ENCODE measurements at regions not wholly inside any gene's neighbourhood (a gene's known extent, or its start where the extent isn't known, plus 50 kb on each side); places are given as distances from the start of the nearest gene placed in this dataset.
"Not testable (repeated sequence)": the region's sequence is repeated elsewhere in the genome, so short reads cannot be mapped to it uniquely, and the experiment has no call there.

- no peaks in the 10 kb centered on the region for H3K9me3 ChIP-seq
Measured at GRCh38 chr4:135917011-135917410, 1615.3 kb downstream of the PCDH18 start.

GRCh38 chr4:135900956-135901355 is 1631.3 kb downstream of the PCDH18 start:
- Histone ChIP-seq H3K27me3 (ENCODE audit: low read depth) (no peaks in the 10 kb centered on the region), H3K4me3 (no peak overlapping the region), H3K9me3 (no peaks in the 10 kb centered on the region), H3K36me3 (replicated peaks) (no peaks in the 10 kb centered on the region), H3K4me1 (no peaks in the 10 kb centered on the region)
- DNase-seq (ENCODE audit: low spot score in 2 of 2), result no peak
- in situ Hi-C loops (cut with MboI; ENCODE audit: low sequenced_read_pairs), result no loop called here

More at GRCh38 chr4:135917011-135917410, 1615.3 kb downstream of the PCDH18 start:
- Histone ChIP-seq H3K4me1 (peaks cover 4% of the 10 kb centered on the region), H3K36me3 (replicated peaks) (no peaks in the 10 kb centered on the region), H3K4me3 (no peak overlapping the region), H3K27me3 (ENCODE audit: low read depth) (no peaks in the 10 kb centered on the region)
- in situ Hi-C loops (cut with MboI; ENCODE audit: low sequenced_read_pairs), result no loop called here
- DNase-seq (ENCODE audit: low spot score in 2 of 2), result no peak

- H3K27me3 ChIP-seq (ENCODE audit: low read depth); in situ Hi-C loops (cut with MboI; ENCODE audit: low sequenced_read_pairs): not testable (repeated sequence)
- DNase-seq (ENCODE audit: low spot score in 2 of 2), result peak in 1 of 2 experiments; percentile 56
Measured at GRCh38 chr4:135864304-135864703, 1662.7 kb upstream of the PABPC4L start.

GRCh38 chr4:135840781-135841180 is 1639.2 kb upstream of the PABPC4L start:
- H3K4me1 ChIP-seq, result no peaks in the 10 kb centered on the region
- in situ Hi-C loops (cut with MboI; ENCODE audit: low sequenced_read_pairs), result no loop called here
- no peaks in the 10 kb centered on the region for H3K9me3 ChIP-seq
- H3K36me3 ChIP-seq (replicated peaks), result no peaks in the 10 kb centered on the region
- no peak for DNase-seq (ENCODE audit: low spot score in 2 of 2)
- no peak overlapping the region for H3K4me3 ChIP-seq
- no peaks in the 10 kb centered on the region for H3K27me3 ChIP-seq (ENCODE audit: low read depth)

More at GRCh38 chr4:135864304-135864703, 1662.7 kb upstream of the PABPC4L start:
- H3K4me1 ChIP-seq; H3K9me3 ChIP-seq; H3K4me3 ChIP-seq; H3K36me3 ChIP-seq (replicated peaks): not testable (repeated sequence)

GRCh38 chr4:135839712-135840111 is 1638.1 kb upstream of the PABPC4L start:
- Histone ChIP-seq H3K4me3 (no peak overlapping the region), H3K4me1 (no peaks in the 10 kb centered on the region), H3K9me3 (no peaks in the 10 kb centered on the region), H3K27me3 (ENCODE audit: low read depth) (no peaks in the 10 kb centered on the region), H3K36me3 (replicated peaks) (no peaks in the 10 kb centered on the region)
- in situ Hi-C loops (cut with MboI; ENCODE audit: low sequenced_read_pairs), result no loop called here
- DNase-seq (ENCODE audit: low spot score in 2 of 2), result no peak

GRCh38 chr4:135838889-135839288 is 1637.3 kb upstream of the PABPC4L start:
- H3K4me1 ChIP-seq, result no peaks in the 10 kb centered on the region
- H3K4me3 ChIP-seq, result no peak overlapping the region
- no peaks in the 10 kb centered on the region for H3K36me3 ChIP-seq (replicated peaks)
- in situ Hi-C loops (cut with MboI; ENCODE audit: low sequenced_read_pairs), result no loop called here
- no peaks in the 10 kb centered on the region for H3K27me3 ChIP-seq (ENCODE audit: low read depth)
- no peaks in the 10 kb centered on the region for H3K9me3 ChIP-seq
- DNase-seq (ENCODE audit: low spot score in 2 of 2), result no peak

GRCh38 chr4:135834471-135834870 is 1632.9 kb upstream of the PABPC4L start:
- Histone ChIP-seq H3K4me3 (no peak overlapping the region), H3K9me3 (no peaks in the 10 kb centered on the region), H3K36me3 (replicated peaks) (no peaks in the 10 kb centered on the region), H3K4me1 (no peaks in the 10 kb centered on the region), H3K27me3 (ENCODE audit: low read depth) (no peaks in the 10 kb centered on the region)
- in situ Hi-C loops (cut with MboI; ENCODE audit: low sequenced_read_pairs), result no loop called here
- no peak for DNase-seq (ENCODE audit: low spot score in 2 of 2)

GRCh38 chr4:135833529-135833928 is 1631.9 kb upstream of the PABPC4L start:
- Histone ChIP-seq H3K27me3 (ENCODE audit: low read depth) (no peaks in the 10 kb centered on the region), H3K9me3 (no peaks in the 10 kb centered on the region), H3K4me3 (no peak overlapping the region), H3K36me3 (replicated peaks) (no peaks in the 10 kb centered on the region), H3K4me1 (no peaks in the 10 kb centered on the region)
- no peak for DNase-seq (ENCODE audit: low spot score in 2 of 2)
- in situ Hi-C loops (cut with MboI; ENCODE audit: low sequenced_read_pairs), result no loop called here

- Histone ChIP-seq H3K4me3 (no peak overlapping the region), H3K27me3 (ENCODE audit: low read depth) (no peaks in the 10 kb centered on the region), H3K9me3 (no peaks in the 10 kb centered on the region), H3K4me1 (no peaks in the 10 kb centered on the region), H3K36me3 (replicated peaks) (no peaks in the 10 kb centered on the region)
- in situ Hi-C loops (cut with MboI; ENCODE audit: low sequenced_read_pairs), result no loop called here
- no peak for DNase-seq (ENCODE audit: low spot score in 2 of 2)
Measured at GRCh38 chr4:135824759-135825296, 1623.2 kb upstream of the PABPC4L start.

- Histone ChIP-seq H3K27me3 (ENCODE audit: low read depth) (no peaks in the 10 kb centered on the region), H3K4me3 (no peak overlapping the region), H3K4me1 (no peaks in the 10 kb centered on the region), H3K9me3 (no peaks in the 10 kb centered on the region), H3K36me3 (replicated peaks) (no peaks in the 10 kb centered on the region)
- in situ Hi-C loops (cut with MboI; ENCODE audit: low sequenced_read_pairs), result no loop called here
- DNase-seq (ENCODE audit: low spot score in 2 of 2), result no peak
Measured at GRCh38 chr4:135804785-135805184, 1603.2 kb upstream of the PABPC4L start.

GRCh38 chr4:135777361-135777760 is 1575.8 kb upstream of the PABPC4L start:
- Histone ChIP-seq H3K27me3 (ENCODE audit: low read depth) (no peaks in the 10 kb centered on the region), H3K4me3 (no peak overlapping the region), H3K4me1 (no peaks in the 10 kb centered on the region), H3K36me3 (replicated peaks) (no peaks in the 10 kb centered on the region), H3K9me3 (no peaks in the 10 kb centered on the region)
- in situ Hi-C loops (cut with MboI; ENCODE audit: low sequenced_read_pairs), result no loop called here
- no peak for DNase-seq (ENCODE audit: low spot score in 2 of 2)

GRCh38 chr4:135775909-135776308 is 1574.3 kb upstream of the PABPC4L start:
- Histone ChIP-seq H3K36me3 (replicated peaks) (no peaks in the 10 kb centered on the region), H3K4me1 (no peaks in the 10 kb centered on the region), H3K9me3 (no peaks in the 10 kb centered on the region), H3K27me3 (ENCODE audit: low read depth) (no peaks in the 10 kb centered on the region), H3K4me3 (no peak overlapping the region)
- no peak for DNase-seq (ENCODE audit: low spot score in 2 of 2)
- in situ Hi-C loops (cut with MboI; ENCODE audit: low sequenced_read_pairs), result no loop called here

- Histone ChIP-seq H3K36me3 (replicated peaks) (no peaks in the 10 kb centered on the region), H3K4me1 (no peaks in the 10 kb centered on the region), H3K4me3 (no peak overlapping the region), H3K9me3 (no peaks in the 10 kb centered on the region), H3K27me3 (ENCODE audit: low read depth) (no peaks in the 10 kb centered on the region)
- DNase-seq (ENCODE audit: low spot score in 2 of 2), result no peak
- in situ Hi-C loops (cut with MboI; ENCODE audit: low sequenced_read_pairs), result no loop called here
Measured at GRCh38 chr4:135770505-135770904, 1568.9 kb upstream of the PABPC4L start.

GRCh38 chr4:135744928-135745327 is 1543.3 kb upstream of the PABPC4L start:
- Histone ChIP-seq H3K36me3 (replicated peaks) (no peaks in the 10 kb centered on the region), H3K9me3 (no peaks in the 10 kb centered on the region), H3K4me3 (no peak overlapping the region), H3K4me1 (no peaks in the 10 kb centered on the region), H3K27me3 (ENCODE audit: low read depth) (no peaks in the 10 kb centered on the region)
- in situ Hi-C loops (cut with MboI; ENCODE audit: low sequenced_read_pairs), result no loop called here
- no peak for DNase-seq (ENCODE audit: low spot score in 2 of 2)

GRCh38 chr4:135741583-135741982 is 1540.0 kb upstream of the PABPC4L start:
- Histone ChIP-seq H3K27me3 (ENCODE audit: low read depth) (no peaks in the 10 kb centered on the region), H3K4me1 (no peaks in the 10 kb centered on the region), H3K4me3 (no peak overlapping the region), H3K9me3 (no peaks in the 10 kb centered on the region), H3K36me3 (replicated peaks) (no peaks in the 10 kb centered on the region)
- in situ Hi-C loops (cut with MboI; ENCODE audit: low sequenced_read_pairs), result no loop called here
- DNase-seq (ENCODE audit: low spot score in 2 of 2), result no peak
